RWPE2 (cell line): ENCODE measurements at regions not wholly inside any gene's neighbourhood (a gene's known extent, or its start where the extent isn't known, plus 50 kb on each side); places are given as distances from the start of the nearest gene placed in this dataset.
"Not testable (repeated sequence)": the region's sequence is repeated elsewhere in the genome, so short reads cannot be mapped to it uniquely, and the experiment has no call there.

Experiments
- ATAC-seq: fragments of 200-7000 bp; cut with Tn5 transposase; 3 replicates; pipeline ENCODE4 v1.9.1; 2021; ENCODE audit warnings: low read depth
- DNase-seq: peaks from one replicate; pipeline ENCODE4 v3.0.0-alpha.2; 2020; ENCODE audit warnings: low spot score
- H3K27ac ChIP-seq: fragments of 450-650 bp; 2 replicates; pipeline ENCODE4 v1.5.1; 2017; ENCODE audit warnings: mild to moderate bottlenecking; ENCODE audit not compliant: poor library complexity, severe bottlenecking
- H3K27me3 ChIP-seq: fragments of 250-450 bp; sonication (Bioruptor Pico); 2 replicates; pipeline ENCODE4 v1.5.1; 2021; ENCODE audit warnings: mild to moderate bottlenecking, moderate library complexity; ENCODE audit not compliant: insufficient read depth, poor library complexity, severe bottlenecking
- H3K36me3 ChIP-seq: fragments of 250-450 bp; sonication (Bioruptor Pico); 2 replicates; pipeline ENCODE4 v1.5.1; 2020; ENCODE audit warnings: low read depth, mild to moderate bottlenecking, moderate library complexity
- H3K4me1 ChIP-seq: fragments of 250-450 bp; sonication (Bioruptor Pico); 2 replicates; pipeline ENCODE4 v1.5.1; 2021; ENCODE audit warnings: mild to moderate bottlenecking, moderate library complexity; ENCODE audit not compliant: insufficient read depth, poor library complexity, severe bottlenecking
- H3K4me3 ChIP-seq: fragments of 250-450 bp; sonication (Bioruptor Pico); 2 replicates; pipeline ENCODE4 v1.5.1; 2021; ENCODE audit warnings: mild to moderate bottlenecking, moderate library complexity; ENCODE audit not compliant: severe bottlenecking
- H3K9me3 ChIP-seq: fragments of 250-450 bp; sonication (Bioruptor Pico); 2 replicates; pipeline ENCODE4 v1.5.1; 2021; ENCODE audit warnings: mild to moderate bottlenecking, moderate library complexity; ENCODE audit not compliant: severe bottlenecking
- CTCF ChIP-seq: fragments of 450-650 bp; IDR thresholded peaks from one replicate; pipeline ENCODE4 v1.5.1; 2017; ENCODE audit warnings: mild to moderate bottlenecking, moderate library complexity; ENCODE audit not compliant: poor library complexity, severe bottlenecking

DNA sequence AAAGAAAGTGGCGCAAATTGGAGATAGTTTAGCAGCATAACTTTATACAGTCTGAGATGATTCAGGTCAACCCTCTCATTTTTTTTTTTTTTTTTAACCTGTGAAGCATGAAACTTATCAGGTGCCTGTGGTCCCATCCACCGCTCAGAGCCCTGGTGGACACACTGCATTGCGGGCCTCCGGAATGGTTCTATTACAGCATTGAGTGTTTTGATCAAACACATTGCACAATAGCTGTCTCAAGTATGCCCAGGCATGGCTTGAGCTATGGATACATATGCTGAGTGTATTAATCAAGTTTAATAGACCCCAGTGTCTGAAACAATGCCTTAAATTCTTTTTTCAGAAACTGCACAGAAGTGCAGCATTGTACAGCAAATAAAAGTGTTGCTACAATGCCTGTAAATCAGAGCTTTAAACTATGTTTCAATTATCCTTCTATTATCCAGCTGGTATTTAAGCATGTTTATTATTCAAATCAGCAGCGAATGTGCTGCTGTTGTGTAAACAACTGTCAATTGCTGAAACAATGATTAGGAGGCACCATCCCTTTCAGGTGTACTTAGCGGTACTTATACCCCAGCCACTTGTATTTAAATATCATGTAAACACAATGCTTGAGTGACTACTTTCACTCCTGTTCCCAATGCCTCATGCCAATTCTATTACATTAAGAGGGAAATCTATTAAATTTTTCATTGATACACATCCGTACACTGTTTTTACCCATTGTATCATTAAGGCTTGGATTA, 456.6 kb downstream of the RPS6KC1 start:
- H3K9me3 ChIP-seq, result no peaks in the 10 kb centered on the region
- H3K4me1 ChIP-seq, result no peaks in the 10 kb centered on the region
- H3K27ac ChIP-seq, result no peak overlapping the region
- no peaks in the 10 kb centered on the region for H3K36me3 ChIP-seq
- ATAC-seq, result no peak
- no peak for TF ChIP-seq CTCF
- no peaks in the 10 kb centered on the region for H3K27me3 ChIP-seq
- DNase-seq, result no peak
- no peak overlapping the region for H3K4me3 ChIP-seq

DNA sequence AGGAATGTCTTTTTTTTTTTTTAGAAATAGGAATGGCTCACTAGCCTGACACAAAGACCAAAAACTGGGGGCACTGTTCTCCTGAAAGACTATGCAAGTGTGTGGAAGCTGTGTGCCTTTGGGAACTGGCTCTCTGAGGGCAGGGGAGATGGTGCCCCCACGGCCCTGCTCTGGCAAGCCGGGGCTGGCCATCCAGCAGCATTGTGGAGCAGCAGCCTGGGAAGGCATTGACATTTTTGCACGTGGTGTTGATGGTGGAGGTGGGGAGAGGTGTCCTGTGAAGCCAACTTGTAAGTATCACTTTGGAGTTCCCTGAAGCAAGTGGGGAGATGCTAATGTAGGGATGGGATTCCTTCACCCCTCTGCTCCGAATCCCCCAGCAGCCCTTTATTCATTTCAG, 460.1 kb downstream of the RPS6KC1 start:
- no peak overlapping the region for H3K27ac ChIP-seq
- no peak overlapping the region for H3K4me3 ChIP-seq
- no peaks in the 10 kb centered on the region for H3K9me3 ChIP-seq
- TF ChIP-seq CTCF, result no peak
- H3K4me1 ChIP-seq, result no peaks in the 10 kb centered on the region
- H3K27me3 ChIP-seq, result no peaks in the 10 kb centered on the region
- no peak for DNase-seq
- ATAC-seq, result no peak
- H3K36me3 ChIP-seq, result no peaks in the 10 kb centered on the region

DNA sequence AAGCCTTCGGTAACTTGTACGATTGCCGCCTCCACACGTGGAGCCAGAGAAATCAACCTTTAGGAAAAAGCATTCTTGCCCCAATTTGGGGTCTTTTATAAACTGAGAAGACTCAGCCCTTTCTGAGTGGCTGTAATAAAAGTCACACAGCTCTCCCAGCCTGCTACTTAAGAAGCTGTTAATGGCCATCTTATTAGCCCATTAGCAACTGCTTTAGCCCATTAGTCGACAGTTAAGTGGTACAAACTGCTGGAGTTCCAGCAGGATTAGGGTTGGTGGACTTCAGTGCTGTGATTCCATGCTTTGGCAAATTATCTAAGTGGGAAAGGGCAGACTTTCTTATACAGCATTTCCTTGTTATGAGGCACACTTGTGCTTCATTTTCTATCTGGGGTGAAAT, 461.3 kb downstream of the RPS6KC1 start:
- DNase-seq (no peak), ATAC-seq (no peak)
- Histone ChIP-seq H3K27me3 (no peaks in the 10 kb centered on the region), H3K9me3 (no peaks in the 10 kb centered on the region), H3K4me1 (no peaks in the 10 kb centered on the region), H3K4me3 (no peak overlapping the region), H3K36me3 (no peaks in the 10 kb centered on the region), H3K27ac (no peak overlapping the region)
- TF ChIP-seq CTCF, result no peak

DNA sequence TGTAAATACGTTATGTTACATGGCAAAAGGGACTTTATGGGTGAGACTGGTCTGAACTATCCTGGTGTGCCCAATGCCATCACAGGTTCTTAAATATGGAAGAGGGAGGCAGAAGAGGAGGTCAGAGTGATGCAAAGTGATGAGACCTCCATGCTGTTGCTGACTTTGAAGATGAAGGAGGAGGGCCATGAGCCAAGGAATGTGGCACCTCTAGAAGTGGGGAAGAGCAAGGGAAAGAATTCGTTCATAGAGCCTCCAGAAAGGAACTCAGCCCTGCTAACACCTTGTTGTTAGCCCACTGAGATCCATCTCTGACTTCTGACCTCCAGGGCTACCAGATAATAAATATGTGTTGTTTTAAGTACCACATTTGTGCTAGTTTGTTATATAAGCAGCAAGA, 462.0 kb downstream of the RPS6KC1 start:
- Histone ChIP-seq H3K27ac (no peak overlapping the region), H3K27me3 (no peaks in the 10 kb centered on the region), H3K9me3 (no peaks in the 10 kb centered on the region), H3K4me3 (no peak overlapping the region), H3K4me1 (no peaks in the 10 kb centered on the region), H3K36me3 (no peaks in the 10 kb centered on the region)
- DNase-seq (no peak), ATAC-seq (no peak)
- TF ChIP-seq CTCF, result no peak

DNA sequence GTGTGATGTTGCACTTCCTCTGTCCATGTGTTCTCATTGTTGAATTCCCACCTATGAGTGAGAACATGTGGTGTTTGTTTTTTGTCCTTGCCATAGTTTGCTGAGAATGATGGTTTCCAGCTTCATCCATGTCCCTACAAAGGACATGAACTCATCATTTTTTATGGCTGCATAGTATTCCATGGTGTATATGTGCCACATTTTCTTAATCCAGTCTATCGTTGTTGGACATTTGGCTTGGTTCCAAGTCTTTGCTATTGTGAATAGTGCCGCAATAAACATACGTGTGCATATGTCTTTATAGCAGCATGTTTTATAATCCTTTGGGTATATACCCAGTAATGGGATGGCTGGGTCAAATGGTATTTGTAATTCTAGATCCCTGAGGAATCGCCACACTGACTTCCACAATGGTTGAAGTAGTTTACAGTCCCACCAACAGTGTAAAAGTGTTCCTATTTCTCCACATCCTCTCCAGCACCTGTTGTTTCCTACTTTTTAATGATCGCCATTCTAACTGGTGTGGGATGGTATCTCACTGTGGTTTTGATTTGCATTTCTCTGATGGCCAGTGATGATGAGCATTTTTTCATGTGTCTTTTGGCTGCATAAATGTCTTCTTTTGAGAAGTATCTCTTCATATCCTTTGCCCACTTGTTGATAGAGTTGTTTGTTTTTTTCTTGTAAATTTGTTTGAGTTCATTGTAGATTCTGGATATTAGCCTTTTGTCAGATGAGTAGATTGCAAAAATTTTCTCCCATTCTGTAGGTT, 463.6 kb downstream of the RPS6KC1 start:
- not testable (repeated sequence) for ATAC-seq, H3K27ac ChIP-seq, H3K4me1 ChIP-seq, H3K36me3 ChIP-seq, H3K4me3 ChIP-seq, DNase-seq, H3K27me3 ChIP-seq, H3K9me3 ChIP-seq
